SK-N-SH (cell line): ENCODE measurements at regions not wholly inside any gene's neighbourhood (a gene's known extent, or its start where the extent isn't known, plus 50 kb on each side); places are given as distances from the start of the nearest gene placed in this dataset.

Source experiments
- CHD2 ChIP-seq: fragments of 150-350 bp; IDR thresholded peaks from 2 replicates; pipeline ENCODE4 v1.6.1; 2018; ENCODE audit warnings: low read length; ENCODE audit not compliant: partially characterized antibody
- CTCF ChIP-seq: fragments of 200-600 bp; sonication (generic); IDR thresholded peaks from 2 replicates; pipeline ENCODE4 v1.6.1; 2017; ENCODE audit warnings: antibody characterized with exemption, mild to moderate bottlenecking, moderate library complexity
- ELF1 ChIP-seq: IDR thresholded peaks from 2 replicates; pipeline ENCODE4 v1.4.0; 2012
- EP300 ChIP-seq, 2 experiments: IDR thresholded peaks; 2 replicates each; pipeline versions ENCODE4 v1.4.0 to v1.6.1; 2012; ENCODE audit warnings: borderline replicate concordance in 1 of 2, low read depth in 1 of 2, low read length in 1 of 2
- EZH2phosphoT487 ChIP-seq: fragments of 200-600 bp; sonication (generic); IDR thresholded peaks from 2 replicates; pipeline ENCODE4 v1.6.1; 2017; ENCODE audit warnings: low read depth, mixed run types, mild to moderate bottlenecking, antibody characterized with exemption, moderate library complexity, borderline replicate concordance
- GABPA ChIP-seq: IDR thresholded peaks from 2 replicates; pipeline ENCODE4 v1.4.0; 2012; ENCODE audit warnings: low read depth, mild to moderate bottlenecking
- JUND ChIP-seq: IDR thresholded peaks from 2 replicates; pipeline ENCODE4 v1.4.0; 2012
- MAX ChIP-seq: IDR thresholded peaks from 2 replicates; pipeline ENCODE4 v1.4.0; 2012; ENCODE audit warnings: low read depth
- MXI1 ChIP-seq: IDR thresholded peaks from 2 replicates; pipeline ENCODE4 v1.6.1; 2012; ENCODE audit warnings: mild to moderate bottlenecking, low read depth, low read length, improper control_type of control experiment
- NRF1 ChIP-seq: IDR thresholded peaks from 2 replicates; pipeline ENCODE4 v1.6.1; 2012; ENCODE audit warnings: low read depth, mild to moderate bottlenecking, low read length
- PBX3 ChIP-seq: IDR thresholded peaks from 2 replicates; pipeline ENCODE4; 2012
- POLR2AphosphoS5 ChIP-seq: IDR thresholded peaks from 2 replicates; pipeline ENCODE4 v1.6.1; 2012; ENCODE audit warnings: low read depth, low read length
- RCOR1 ChIP-seq: fragments of 150-350 bp; IDR thresholded peaks from 2 replicates; pipeline ENCODE4 v1.6.1; 2017; ENCODE audit warnings: antibody characterized with exemption, low read length
- RFX5 ChIP-seq: IDR thresholded peaks from 2 replicates; pipeline ENCODE4 v1.6.1; 2012; ENCODE audit warnings: mild to moderate bottlenecking, improper control_type of control experiment, low read length
- RXRA ChIP-seq: IDR thresholded peaks from 2 replicates; pipeline ENCODE4 v1.4.0; 2012; ENCODE audit warnings: low read depth, mild to moderate bottlenecking, borderline replicate concordance
- SMC3 ChIP-seq: IDR thresholded peaks from 2 replicates; pipeline ENCODE4 v1.6.1; 2012; ENCODE audit warnings: low read depth, low read length, improper control_type of control experiment
- TAF1 ChIP-seq: IDR thresholded peaks from 2 replicates; pipeline ENCODE4 v1.6.1; 2012; ENCODE audit warnings: low read depth, mild to moderate bottlenecking, low read length, moderate library complexity, borderline replicate concordance
- TCF12 ChIP-seq: IDR thresholded peaks from 2 replicates; pipeline ENCODE4 v1.4.0; 2012
- TEAD4 ChIP-seq: IDR thresholded peaks from 2 replicates; pipeline ENCODE4 v1.4.0; 2012; ENCODE audit warnings: mild to moderate bottlenecking, borderline replicate concordance; ENCODE audit not compliant: insufficient read depth
- USF1 ChIP-seq: IDR thresholded peaks from 2 replicates; pipeline ENCODE4 v1.4.0; 2012; ENCODE audit warnings: low read depth, borderline replicate concordance
- USF2 ChIP-seq: fragments of 150-350 bp; IDR thresholded peaks from 2 replicates; pipeline ENCODE4 v1.6.1; 2017; ENCODE audit warnings: antibody characterized with exemption, low read length, low read depth, borderline replicate concordance
- YY1 ChIP-seq: IDR thresholded peaks from 2 replicates; pipeline ENCODE4 v1.4.0; 2012; ENCODE audit warnings: low read depth, mild to moderate bottlenecking
- ZBTB33 ChIP-seq: IDR thresholded peaks from 2 replicates; pipeline ENCODE4 v1.4.0; 2012; ENCODE audit warnings: low read depth, borderline replicate concordance

- TF ChIP-seq CTCF (no peak), RXRA (no peak), EZH2phosphoT487 (no peak), GABPA (no peak), NRF1 (no peak), TCF12 (no peak), PBX3 (no peak), USF1 (no peak), TEAD4 (no peak), SMC3 (no peak), JUND (no peak), POLR2AphosphoS5 (no peak), ZBTB33 (no peak), RCOR1 (peak; percentile 76; the same call in 1 of the 2 replicates), MXI1 (no peak), TAF1 (no peak), MAX (no peak), USF2 (no peak), EP300 (IDR thresholded peaks at IDR 0.05; ENCODE audit: borderline replicate concordance in 1 of 2, low read depth in 1 of 2, low read length in 1 of 2) (peak in 1 of 2 experiments; percentile 97; a peak in 2 of 4 replicates), YY1 (no peak), CHD2 (peak; percentile 64), RFX5 (no peak), ELF1 (no peak)
Measured at GRCh38 chr2:67777010-67777409, 285.8 kb downstream of the C1D start (continued).
